GM18909 (cell line): ENCODE measurements at regions not wholly inside any gene's neighbourhood (a gene's known extent, or its start where the extent isn't known, plus 50 kb on each side); places are given as distances from the start of the nearest gene placed in this dataset.

Experiments
- ATAC-seq: cut with Tn5 transposase; IDR thresholded peaks from one replicate; pipeline ENCODE4 v1.9.1; 2021; ENCODE audit warnings: mild to moderate bottlenecking; ENCODE audit not compliant: unreplicated experiment, poor library complexity

DNA sequence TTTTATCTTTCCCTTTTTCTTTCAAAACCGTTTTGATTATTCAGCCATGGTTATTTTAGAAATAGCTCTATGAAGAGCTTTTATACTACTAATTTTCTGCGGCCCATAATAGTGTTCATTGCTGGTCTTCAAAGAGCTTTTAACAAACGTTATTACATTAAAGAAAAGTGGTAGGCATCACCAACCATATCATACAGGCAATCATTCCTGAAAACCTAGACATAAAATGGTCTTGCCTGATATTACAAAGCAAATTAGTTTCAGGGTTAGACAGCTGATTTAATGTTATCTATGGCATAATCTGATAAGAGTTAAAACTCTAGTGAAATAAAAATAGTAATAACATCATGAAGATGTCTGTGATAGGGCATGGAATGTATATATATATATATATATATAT lies 89.7 kb upstream of the CNTN1 start:
- ATAC-seq = no peak

DNA sequence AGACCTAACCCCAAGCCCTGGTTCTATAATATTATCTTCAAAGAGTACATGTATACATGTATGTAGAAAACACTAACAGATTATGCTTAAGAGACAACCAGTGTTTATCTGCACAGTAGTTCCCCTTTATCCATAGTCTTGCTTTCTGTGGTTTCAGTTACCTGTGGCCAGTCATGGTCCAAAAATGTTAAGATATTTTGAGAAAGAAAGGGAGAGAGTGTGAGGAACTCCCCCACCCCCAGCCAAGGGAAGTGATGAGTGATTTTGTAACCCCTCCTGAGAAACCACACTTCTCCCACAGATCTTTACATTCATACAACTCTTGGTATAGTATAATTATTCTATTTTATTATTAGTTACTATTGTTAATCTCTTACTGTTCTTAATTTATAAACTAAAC lies 77.3 kb upstream of the CNTN1 start:
- ATAC-seq = peak; percentile 50

DNA sequence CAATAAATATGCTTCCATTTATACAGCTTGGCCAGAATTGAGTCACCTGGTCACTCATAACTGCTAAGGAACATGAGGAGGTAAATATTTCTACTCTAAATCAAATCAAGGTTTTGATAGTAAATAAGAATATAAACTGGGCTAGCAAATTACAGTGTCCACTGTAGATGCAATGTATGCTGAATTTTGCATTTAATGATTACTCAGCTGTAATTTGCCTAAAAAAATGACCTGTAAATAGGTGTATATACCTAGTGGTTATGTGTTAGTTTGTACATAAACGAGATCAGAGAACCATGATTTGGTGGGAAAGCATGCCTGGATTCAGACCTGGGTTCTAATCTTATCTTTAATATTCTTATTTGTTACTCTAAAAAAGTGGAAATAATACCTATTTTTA lies 76.6 kb upstream of the CNTN1 start:
- no peak for ATAC-seq

DNA sequence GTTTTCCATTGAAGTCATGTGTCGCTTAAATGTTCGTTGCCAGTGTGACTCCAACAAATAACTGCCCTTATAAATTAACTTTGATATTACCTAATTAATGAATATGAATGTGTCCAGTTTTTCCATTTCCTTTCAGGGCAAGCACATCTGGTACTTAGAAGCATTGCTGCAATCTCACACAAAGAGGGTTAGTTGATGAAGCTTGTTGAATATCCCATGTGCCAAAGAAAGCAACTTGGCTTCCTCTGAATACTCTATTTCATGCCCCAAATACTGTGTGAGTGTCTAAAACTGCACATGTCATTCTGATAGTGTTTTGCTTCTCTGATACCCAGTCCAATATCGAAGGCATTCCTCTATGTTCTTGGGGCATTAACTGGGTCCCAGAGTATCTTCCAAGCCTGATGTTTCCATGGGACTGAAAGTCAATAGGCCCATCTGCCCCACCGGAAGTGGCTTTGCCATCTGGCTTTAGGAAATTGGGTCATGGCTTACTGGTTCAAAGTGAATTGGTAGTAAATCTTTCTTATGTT lies 75.8 kb upstream of the CNTN1 start:
- ATAC-seq = no peak

DNA sequence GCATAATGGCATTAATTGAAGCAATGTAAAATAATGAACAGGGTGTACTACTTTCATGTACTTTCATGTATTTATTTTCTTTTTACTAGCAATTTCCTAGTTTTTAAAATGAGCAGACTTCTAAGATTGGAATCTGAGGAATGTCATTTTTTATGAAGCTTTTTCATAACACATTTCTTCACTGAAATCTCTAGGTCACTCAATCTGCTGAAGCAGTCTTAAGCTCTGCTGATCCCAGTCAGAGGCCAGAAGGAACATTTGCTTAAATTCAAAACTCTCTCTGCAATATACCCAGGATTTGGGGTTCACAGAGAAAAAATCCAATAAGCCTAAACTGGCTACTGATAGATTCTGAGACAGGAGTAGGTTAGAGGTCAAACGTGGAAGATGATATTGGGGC lies 73.6 kb upstream of the CNTN1 start:
- no peak for ATAC-seq

DNA sequence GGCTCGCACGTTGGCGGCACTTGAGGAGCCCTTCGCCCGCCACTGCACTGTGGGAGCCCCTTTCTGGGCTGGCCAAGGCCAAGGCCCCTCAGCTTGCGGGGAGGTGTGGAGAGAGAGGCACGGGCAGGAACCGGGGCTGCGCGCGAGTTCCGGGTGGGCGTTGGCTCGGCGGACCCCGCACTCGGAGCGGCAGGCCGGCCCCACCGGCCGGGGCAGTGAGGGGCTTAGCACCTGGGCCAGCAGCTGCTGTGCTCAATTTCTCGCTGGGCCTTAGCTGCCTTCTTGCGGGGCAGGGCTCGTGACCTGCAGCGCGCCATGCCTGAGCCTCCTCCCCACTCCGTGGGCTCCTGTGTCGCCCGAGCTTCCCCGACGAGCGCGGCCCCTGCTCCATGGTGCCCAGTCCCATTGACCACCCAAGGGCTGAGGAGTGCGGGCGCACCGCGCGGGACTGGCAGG lies 71.6 kb upstream of the CNTN1 start:
- ATAC-seq = no peak

DNA sequence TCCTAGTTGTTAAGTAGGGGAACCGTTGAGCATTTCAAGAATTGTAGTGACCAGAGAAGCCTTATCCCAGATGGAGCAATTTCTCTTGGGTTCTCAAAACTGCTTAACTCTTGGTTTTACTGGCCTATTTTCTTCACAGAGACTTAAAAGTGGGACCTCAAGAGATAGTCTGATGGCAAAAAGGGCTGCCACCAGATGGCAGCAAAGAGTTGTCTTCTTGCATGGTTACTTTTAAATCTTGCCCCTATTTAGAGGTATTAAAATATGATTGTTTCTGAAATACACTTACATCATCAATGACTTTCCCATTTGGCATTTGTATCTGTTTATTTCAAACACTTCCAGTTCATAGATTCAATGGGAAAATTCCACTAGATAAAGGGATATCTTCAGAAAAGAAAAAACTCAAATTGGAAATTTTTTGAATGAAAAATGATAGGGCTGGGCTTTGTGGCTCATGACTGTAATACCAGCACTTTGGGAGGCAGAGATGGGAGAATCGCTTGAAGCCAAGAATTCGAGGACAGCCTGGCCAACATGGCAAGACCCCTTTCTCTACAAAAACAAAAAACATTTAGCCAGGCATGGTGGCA lies 69.9 kb upstream of the CNTN1 start:
- no peak for ATAC-seq

DNA sequence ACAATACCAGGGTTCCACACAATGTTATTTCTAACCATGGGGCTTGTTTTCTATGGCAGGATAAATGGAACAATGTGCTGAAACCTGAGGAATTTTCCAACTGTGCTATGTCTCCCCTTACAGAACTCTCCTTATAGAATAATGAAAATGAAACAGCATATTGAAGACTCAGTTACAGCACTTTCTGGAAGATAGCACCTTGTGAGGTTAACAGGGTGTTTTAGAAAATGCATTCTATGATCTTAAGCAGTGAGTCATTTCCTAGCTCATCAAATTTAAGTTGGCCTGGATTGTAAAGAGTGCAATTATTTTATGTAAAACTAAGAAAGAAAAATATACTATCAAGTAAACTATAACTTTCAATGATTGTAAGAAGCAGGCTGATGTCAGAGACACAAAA lies 60.1 kb upstream of the CNTN1 start:
- ATAC-seq = no peak

DNA sequence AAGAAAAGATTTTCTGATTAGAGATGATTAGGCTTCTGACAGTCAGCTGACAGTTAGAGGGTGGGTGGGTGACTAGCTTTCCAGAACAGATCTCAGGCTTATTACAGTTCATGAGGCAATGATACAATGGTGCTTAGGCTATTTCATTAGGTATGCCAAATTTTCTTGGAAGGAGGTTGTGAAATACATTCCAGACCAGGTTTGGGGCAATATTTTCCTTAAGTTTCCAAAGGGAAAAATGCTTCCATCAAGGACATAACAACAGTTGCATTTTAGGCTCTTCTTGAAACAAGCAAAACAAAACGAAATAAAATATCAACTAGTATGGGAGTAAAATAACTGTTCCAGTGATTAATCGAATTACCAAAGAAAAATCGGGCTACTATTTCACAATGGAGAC lies 59.3 kb upstream of the CNTN1 start:
- ATAC-seq = no peak

DNA sequence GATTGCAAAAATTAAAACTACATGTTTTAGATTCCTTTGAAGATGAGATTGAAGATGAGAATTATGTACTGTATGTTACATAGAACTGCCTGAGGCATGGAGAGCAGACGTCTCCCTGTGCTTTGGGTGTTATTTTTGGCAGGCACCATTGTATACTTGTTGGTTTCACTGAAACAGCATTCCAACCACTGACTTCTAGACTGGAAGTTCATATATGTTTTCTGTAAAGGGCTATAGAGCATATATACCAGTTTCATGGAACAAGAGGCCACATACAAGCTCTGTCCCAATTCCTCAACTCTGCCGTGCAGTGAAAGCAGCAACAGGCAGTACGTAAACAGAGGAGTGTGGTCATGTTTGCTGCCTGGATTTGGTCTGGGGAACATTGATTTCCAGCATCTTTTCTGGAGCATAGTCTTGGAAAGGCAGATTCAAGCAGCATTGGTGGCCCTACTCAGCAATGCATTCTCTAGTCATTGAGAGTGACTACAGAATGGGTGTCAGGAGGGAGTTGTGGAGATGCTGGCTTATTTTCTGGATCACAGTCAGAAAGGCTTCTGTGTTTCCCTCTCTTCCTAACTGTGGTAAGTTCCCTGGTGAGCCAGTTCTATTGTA lies 57.6 kb upstream of the CNTN1 start:
- no peak for ATAC-seq

DNA sequence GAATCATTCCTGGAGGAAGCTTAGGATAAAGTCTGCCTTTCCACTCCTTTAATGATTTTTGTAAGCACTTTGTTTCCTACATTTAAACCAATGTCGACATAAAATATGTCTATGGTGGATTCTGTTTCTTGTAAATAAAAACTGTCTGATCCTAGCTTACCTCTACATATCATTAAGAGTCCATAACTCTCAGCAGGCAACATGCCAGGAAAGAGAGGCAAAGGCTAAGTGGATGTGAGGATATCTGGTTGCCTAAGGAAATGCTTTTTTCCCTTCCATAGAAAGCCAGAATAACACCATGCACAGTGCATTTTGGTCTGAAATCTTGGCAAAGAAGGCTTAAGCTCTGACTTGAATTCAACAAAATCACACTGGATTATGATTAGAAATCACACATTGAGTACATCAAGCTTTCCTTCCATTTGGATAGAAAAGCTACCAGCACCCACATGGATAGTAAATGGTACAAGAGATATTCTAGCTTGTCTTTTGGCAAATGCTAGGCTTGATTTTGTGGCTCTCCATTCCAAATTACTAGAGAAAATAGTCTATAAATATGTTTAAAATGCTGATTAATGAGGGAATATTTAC lies 57.0 kb upstream of the CNTN1 start:
- ATAC-seq = no peak
